ENCODE measurements at regions not wholly inside any gene's neighbourhood (a gene's known extent, or its start where the extent isn't known, plus 50 kb on each side); places are given as distances from the start of the nearest gene placed in this dataset.

GRCh38 chr9:29575219-29575618, 2001.9 kb upstream of the C9orf72 start:
- no peaks in the 10 kb centered on the region for H3K27me3 ChIP-seq (ENCODE audit: control insufficient read depth, insufficient read depth, low read length, poor library complexity, severe bottlenecking)
- no peaks in the 10 kb centered on the region for H3K9me3 Mint-ChIP-seq
- no peak overlapping the region for H3K9ac ChIP-seq (ENCODE audit: extremely low read depth, low read length, poor library complexity, severe bottlenecking)
- no peaks in the 10 kb centered on the region for H3K9me3 ChIP-seq (ENCODE audit: control insufficient read depth, low read length)
- no peak overlapping the region for H3K27ac Mint-ChIP-seq
- H3K4me3 ChIP-seq (ENCODE audit: low read length), result no peak overlapping the region
- no peaks in the 10 kb centered on the region for H3K27me3 Mint-ChIP-seq (ENCODE audit: insufficient read depth)
- no peaks in the 10 kb centered on the region for H3K4me1 Mint-ChIP-seq
- no peak for DNase-seq
- H3K36me3 ChIP-seq (ENCODE audit: control insufficient read depth, insufficient read depth, low read length), result no peaks in the 10 kb centered on the region
- no peaks in the 10 kb centered on the region for H3K36me3 Mint-ChIP-seq (ENCODE audit: low read depth)
- H3K4me1 ChIP-seq (ENCODE audit: control insufficient read depth, insufficient read depth, low read length), result no peaks in the 10 kb centered on the region
- WGBS, 2 experiments (ENCODE audit: insufficient coverage in 1 of 2, insufficient read length in 1 of 2), result no CpG with 5 or more reads among the region's 1 CpG
- no peak overlapping the region for H3K4me3 Mint-ChIP-seq
- H3K27ac ChIP-seq (ENCODE audit: low read depth, low read length), result no peak overlapping the region
- TF ChIP-seq, protein P1, sequence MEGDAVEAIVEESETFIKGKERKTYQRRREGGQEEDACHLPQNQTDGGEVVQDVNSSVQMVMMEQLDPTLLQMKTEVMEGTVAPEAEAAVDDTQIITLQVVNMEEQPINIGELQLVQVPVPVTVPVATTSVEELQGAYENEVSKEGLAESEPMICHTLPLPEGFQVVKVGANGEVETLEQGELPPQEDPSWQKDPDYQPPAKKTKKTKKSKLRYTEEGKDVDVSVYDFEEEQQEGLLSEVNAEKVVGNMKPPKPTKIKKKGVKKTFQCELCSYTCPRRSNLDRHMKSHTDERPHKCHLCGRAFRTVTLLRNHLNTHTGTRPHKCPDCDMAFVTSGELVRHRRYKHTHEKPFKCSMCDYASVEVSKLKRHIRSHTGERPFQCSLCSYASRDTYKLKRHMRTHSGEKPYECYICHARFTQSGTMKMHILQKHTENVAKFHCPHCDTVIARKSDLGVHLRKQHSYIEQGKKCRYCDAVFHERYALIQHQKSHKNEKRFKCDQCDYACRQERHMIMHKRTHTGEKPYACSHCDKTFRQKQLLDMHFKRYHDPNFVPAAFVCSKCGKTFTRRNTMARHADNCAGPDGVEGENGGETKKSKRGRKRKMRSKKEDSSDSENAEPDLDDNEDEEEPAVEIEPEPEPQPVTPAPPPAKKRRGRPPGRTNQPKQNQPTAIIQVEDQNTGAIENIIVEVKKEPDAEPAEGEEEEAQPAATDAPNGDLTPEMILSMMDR (conservative IDR thresholded peaks at IDR 0.05), result no peak

DNA sequence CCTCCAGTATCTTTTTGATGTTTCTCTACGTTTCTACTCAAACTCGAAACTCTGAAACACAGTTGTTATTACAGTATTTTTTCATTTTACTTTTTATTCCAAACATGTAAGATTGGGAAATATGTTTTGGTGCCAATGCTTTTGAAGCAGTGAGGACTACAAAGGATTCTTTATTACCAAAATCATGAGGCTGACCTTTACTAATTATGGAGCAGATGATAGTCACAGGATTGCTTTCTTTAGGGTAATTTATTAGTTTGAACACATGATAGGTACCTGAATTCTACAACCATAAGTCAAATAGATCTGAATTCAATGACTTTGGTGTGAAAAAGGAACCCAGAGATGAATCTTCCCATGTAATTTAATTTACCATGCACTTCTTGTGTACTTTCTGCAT, 2015.1 kb upstream of the C9orf72 start:
- TF ChIP-seq, protein P1 (conservative IDR thresholded peaks at IDR 0.05), result no peak
- 63% methylated on average over 2 of the region's 2 CpGs; no CpG with 5 or more reads in 1 of the 2 experiments for WGBS, 2 experiments (ENCODE audit: insufficient coverage in 1 of 2, insufficient read length in 1 of 2)
- no peaks in the 10 kb centered on the region for H3K36me3 Mint-ChIP-seq (ENCODE audit: low read depth)
- H3K27ac Mint-ChIP-seq, result no peak overlapping the region
- H3K9ac ChIP-seq (ENCODE audit: extremely low read depth, low read length, poor library complexity, severe bottlenecking), result no peak overlapping the region
- H3K4me3 Mint-ChIP-seq, result no peak overlapping the region
- H3K4me1 ChIP-seq (ENCODE audit: control insufficient read depth, insufficient read depth, low read length), result no peaks in the 10 kb centered on the region
- H3K9me3 ChIP-seq (ENCODE audit: control insufficient read depth, low read length), result no peaks in the 10 kb centered on the region
- no peaks in the 10 kb centered on the region for H3K27me3 Mint-ChIP-seq (ENCODE audit: insufficient read depth)
- no peak overlapping the region for H3K4me3 ChIP-seq (ENCODE audit: low read length)
- no peaks in the 10 kb centered on the region for H3K36me3 ChIP-seq (ENCODE audit: control insufficient read depth, insufficient read depth, low read length)
- H3K27me3 ChIP-seq (ENCODE audit: control insufficient read depth, insufficient read depth, low read length, poor library complexity, severe bottlenecking), result no peaks in the 10 kb centered on the region
- peaks cover 2% of the 10 kb centered on the region for H3K9me3 Mint-ChIP-seq
- no peak overlapping the region for H3K27ac ChIP-seq (ENCODE audit: low read depth, low read length)
- no peak for DNase-seq
- no peaks in the 10 kb centered on the region for H3K4me1 Mint-ChIP-seq

DNA sequence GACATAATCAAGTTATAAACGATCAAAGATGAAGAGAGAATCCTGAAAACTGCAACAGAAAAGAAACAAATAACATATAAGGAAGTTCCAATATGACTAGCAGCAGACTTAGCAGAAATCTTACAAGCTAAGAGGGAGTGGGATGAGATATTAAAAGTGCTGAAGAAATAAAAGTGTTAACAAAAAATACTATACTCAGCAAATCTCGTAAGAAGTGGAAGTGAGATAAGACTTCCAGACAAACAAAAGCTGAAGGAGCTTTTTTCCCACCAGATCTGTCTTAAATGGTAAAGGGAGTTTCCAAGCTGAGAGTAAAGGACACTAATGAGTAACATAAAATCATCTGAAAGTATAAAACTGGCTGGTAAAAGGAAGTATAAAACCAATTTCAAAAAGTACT, 2036.0 kb upstream of the C9orf72 start:
- Histone ChIP-seq H3K4me1 (ENCODE audit: control insufficient read depth, insufficient read depth, low read length) (no peaks in the 10 kb centered on the region), H3K9me3 (ENCODE audit: control insufficient read depth, low read length) (peaks cover 6% of the 10 kb centered on the region), H3K9ac (ENCODE audit: extremely low read depth, low read length, poor library complexity, severe bottlenecking) (no peak overlapping the region), H3K27me3 (ENCODE audit: control insufficient read depth, insufficient read depth, low read length, poor library complexity, severe bottlenecking) (no peaks in the 10 kb centered on the region), H3K27ac (ENCODE audit: low read depth, low read length) (no peak overlapping the region), H3K36me3 (ENCODE audit: control insufficient read depth, insufficient read depth, low read length) (no peaks in the 10 kb centered on the region), H3K4me3 (ENCODE audit: low read length) (no peak overlapping the region)
- DNase-seq, result no peak
- peaks cover 2% of the 10 kb centered on the region for H3K9me3 Mint-ChIP-seq
- H3K36me3 Mint-ChIP-seq (ENCODE audit: low read depth), result no peaks in the 10 kb centered on the region
- no peaks in the 10 kb centered on the region for H3K4me1 Mint-ChIP-seq
- 97% methylated on average over 2 of the region's 2 CpGs; no CpG with 5 or more reads in 1 of the 2 experiments for WGBS, 2 experiments (ENCODE audit: insufficient coverage in 1 of 2, insufficient read length in 1 of 2)
- H3K4me3 Mint-ChIP-seq, result no peak overlapping the region
- no peaks in the 10 kb centered on the region for H3K27me3 Mint-ChIP-seq (ENCODE audit: insufficient read depth)
- TF ChIP-seq, protein P1 (conservative IDR thresholded peaks at IDR 0.05), result no peak
- H3K27ac Mint-ChIP-seq, result no peak overlapping the region
